Stomach smooth muscle (tissue), 2 donors: ENCODE measurements at regions not wholly inside any gene's neighbourhood (a gene's known extent, or its start where the extent isn't known, plus 50 kb on each side); places are given as distances from the start of the nearest gene placed in this dataset.
"Not testable (repeated sequence)": the region's sequence is repeated elsewhere in the genome, so short reads cannot be mapped to it uniquely, and the experiment has no call there.

Source experiments
- H3K27ac ChIP-seq: one replicate; pipeline ENCODE4 v1.7.0; 2013; ENCODE audit warnings: mild to moderate bottlenecking, low read length, inconsistent platforms
- H3K27me3 ChIP-seq, 2 donors: one replicate each; pipeline ENCODE4 v1.7.0; 2013; ENCODE audit warnings: low read length in 2 of 2; ENCODE audit not compliant: insufficient read depth in 2 of 2, control insufficient read depth in 1 of 2
- H3K36me3 ChIP-seq, 2 donors: one replicate each; pipeline ENCODE4 v1.7.0; 2013; ENCODE audit warnings: low read length in 2 of 2; ENCODE audit not compliant: control insufficient read depth in 2 of 2, insufficient read depth in 2 of 2
- H3K4me1 ChIP-seq: one replicate; pipeline ENCODE4 v1.7.0; 2013; ENCODE audit warnings: low read length; ENCODE audit not compliant: control insufficient read depth, insufficient read depth
- H3K4me3 ChIP-seq, 2 donors: one replicate each; pipeline ENCODE4 v1.7.0; 2013; ENCODE audit warnings: low read length in 2 of 2
- H3K9ac ChIP-seq, 2 donors: one replicate each; pipeline ENCODE4 v1.7.0; 2013; ENCODE audit warnings: low read length in 2 of 2, mild to moderate bottlenecking in 1 of 2
- H3K9me3 ChIP-seq, 2 donors: one replicate each; pipeline ENCODE4 v1.7.0; 2013; ENCODE audit warnings: low read length in 2 of 2; ENCODE audit not compliant: control insufficient read depth in 2 of 2
- donor health status: healthy.
- donor health status: Pancreatic carcinoma.

- H3K9ac ChIP-seq = no peak overlapping the region
- H3K27me3 ChIP-seq = no peaks in the 10 kb centered on the region
- no peaks in the 10 kb centered on the region for H3K36me3 ChIP-seq
- no peaks in the 10 kb centered on the region for H3K9me3 ChIP-seq
- H3K4me3 ChIP-seq = no peak overlapping the region
- H3K4me1 ChIP-seq = no peaks in the 10 kb centered on the region
- H3K27ac ChIP-seq = no peak overlapping the region
These were observed 161.5 kb downstream of the NRIP1 start for GRCh38 chr21:14903172-14903865.

GRCh38 chr21:14901482-14901958 is 163.3 kb downstream of the NRIP1 start:
- H3K27me3 ChIP-seq = no peaks in the 10 kb centered on the region

GRCh38 chr21:14900611-14901010 is 164.2 kb downstream of the NRIP1 start:
- Histone ChIP-seq H3K4me1 (no peaks in the 10 kb centered on the region), H3K9ac (no peak overlapping the region), H3K4me3 (no peak overlapping the region), H3K36me3 (no peaks in the 10 kb centered on the region), H3K27ac (no peak overlapping the region), H3K27me3 (no peaks in the 10 kb centered on the region), H3K9me3 (no peaks in the 10 kb centered on the region)

More at GRCh38 chr21:14901482-14901958, 163.3 kb downstream of the NRIP1 start:
- H3K4me1 ChIP-seq = no peaks in the 10 kb centered on the region
- H3K27ac ChIP-seq = no peak overlapping the region
- no peaks in the 10 kb centered on the region for H3K36me3 ChIP-seq
- no peaks in the 10 kb centered on the region for H3K9me3 ChIP-seq
- H3K9ac ChIP-seq = no peak overlapping the region
- H3K4me3 ChIP-seq = no peak overlapping the region

- no peaks in the 10 kb centered on the region for H3K9me3 ChIP-seq
- no peaks in the 10 kb centered on the region for H3K36me3 ChIP-seq
- H3K27me3 ChIP-seq = no peaks in the 10 kb centered on the region
- H3K4me3 ChIP-seq = no peak overlapping the region
- no peaks in the 10 kb centered on the region for H3K4me1 ChIP-seq
- H3K9ac ChIP-seq = no peak overlapping the region
- H3K27ac ChIP-seq = no peak overlapping the region
These were observed 164.7 kb downstream of the NRIP1 start for GRCh38 chr21:14900058-14900457.

- Histone ChIP-seq H3K27ac (no peak overlapping the region), H3K9ac (no peak overlapping the region), H3K4me3 (no peak overlapping the region), H3K36me3 (no peaks in the 10 kb centered on the region), H3K27me3 (no peaks in the 10 kb centered on the region), H3K4me1 (no peaks in the 10 kb centered on the region), H3K9me3 (no peaks in the 10 kb centered on the region)
These were observed 169.0 kb downstream of the NRIP1 start for GRCh38 chr21:14895792-14896191.

GRCh38 chr21:14890141-14890540 is 174.7 kb downstream of the NRIP1 start:
- H3K9me3 ChIP-seq = no peaks in the 10 kb centered on the region
- H3K36me3 ChIP-seq = no peaks in the 10 kb centered on the region
- no peak overlapping the region for H3K27ac ChIP-seq
- H3K9ac ChIP-seq = no peak overlapping the region
- H3K4me3 ChIP-seq = no peak overlapping the region
- no peaks in the 10 kb centered on the region for H3K27me3 ChIP-seq
- no peaks in the 10 kb centered on the region for H3K4me1 ChIP-seq

GRCh38 chr21:14889080-14889810 is 175.6 kb downstream of the NRIP1 start:
- Histone ChIP-seq H3K4me1 (no peaks in the 10 kb centered on the region), H3K27ac (no peak overlapping the region), H3K9ac (no peak overlapping the region), H3K9me3 (no peaks in the 10 kb centered on the region), H3K36me3 (no peaks in the 10 kb centered on the region), H3K27me3 (no peaks in the 10 kb centered on the region), H3K4me3 (no peak overlapping the region)

- Histone ChIP-seq H3K27me3 (no peaks in the 10 kb centered on the region), H3K4me1 (no peaks in the 10 kb centered on the region), H3K27ac (no peak overlapping the region), H3K9me3 (no peaks in the 10 kb centered on the region), H3K9ac (no peak overlapping the region), H3K4me3 (no peak overlapping the region), H3K36me3 (no peaks in the 10 kb centered on the region)
These were observed 176.6 kb downstream of the NRIP1 start for GRCh38 chr21:14888202-14888601.

- Histone ChIP-seq H3K4me3 (no peak overlapping the region), H3K36me3 (no peaks in the 10 kb centered on the region), H3K9me3 (no peaks in the 10 kb centered on the region), H3K4me1 (no peaks in the 10 kb centered on the region), H3K27ac (no peak overlapping the region), H3K9ac (no peak overlapping the region), H3K27me3 (no peaks in the 10 kb centered on the region)
These were observed 178.8 kb downstream of the NRIP1 start for GRCh38 chr21:14886001-14886400.

- H3K27me3 ChIP-seq = no peaks in the 10 kb centered on the region
- H3K36me3 ChIP-seq = no peaks in the 10 kb centered on the region
- no peak overlapping the region for H3K4me3 ChIP-seq
- no peak overlapping the region for H3K9ac ChIP-seq
- H3K4me1 ChIP-seq = no peaks in the 10 kb centered on the region
- H3K27ac ChIP-seq = no peak overlapping the region
- H3K9me3 ChIP-seq = no peaks in the 10 kb centered on the region
These were observed 181.4 kb downstream of the NRIP1 start for GRCh38 chr21:14883351-14883750.

GRCh38 chr21:14882545-14882944 is 182.3 kb downstream of the NRIP1 start:
- H3K9ac ChIP-seq, H3K36me3 ChIP-seq, H3K4me1 ChIP-seq, H3K27ac ChIP-seq, H3K27me3 ChIP-seq, H3K4me3 ChIP-seq, H3K9me3 ChIP-seq: not testable (repeated sequence)
